ENCODE measurements at regions not wholly inside any gene's neighbourhood (a gene's known extent, or its start where the extent isn't known, plus 50 kb on each side); places are given as distances from the start of the nearest gene placed in this dataset.

DNA sequence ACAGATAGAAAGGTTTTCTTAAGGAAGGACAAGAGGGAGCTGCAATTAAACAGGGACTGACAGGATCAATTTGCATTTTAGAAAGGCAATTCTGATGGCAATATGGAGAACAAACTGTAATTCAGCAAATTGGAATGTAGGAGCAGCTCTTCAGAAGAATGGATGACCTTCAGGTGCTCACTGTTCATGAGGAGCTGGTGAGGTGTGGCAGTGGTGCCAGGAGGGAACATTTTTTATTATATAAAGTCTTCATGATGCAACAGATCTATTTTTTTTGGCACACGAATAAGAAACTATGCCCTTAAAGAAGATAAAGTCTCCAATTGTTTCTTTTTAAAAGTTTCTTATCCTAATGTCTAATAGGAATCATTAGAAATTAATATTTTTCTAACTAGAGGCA lies 151.7 kb downstream of the SLC38A4 start:
- no peaks in the 10 kb centered on the region for H3K9me2 ChIP-seq (ENCODE audit: insufficient read depth, low read length)
- TF ChIP-seq MXI1 (conservative IDR thresholded peaks at IDR 0.05; ENCODE audit: poor library complexity, severe bottlenecking) (no peak), EP300 (conservative IDR thresholded peaks at IDR 0.05; ENCODE audit: poor library complexity, severe bottlenecking) (no peak), TAF1 (IDR thresholded peaks at IDR 0.05; ENCODE audit: low read depth) (no peak), SMC3 (conservative IDR thresholded peaks at IDR 0.05; ENCODE audit: poor library complexity) (no peak), RAD21 (conservative IDR thresholded peaks at IDR 0.05) (no peak), EZH2 (IDR thresholded peaks at IDR 0.05; ENCODE audit: borderline replicate concordance, insufficient read depth, low read length, poor library complexity, severe bottlenecking) (no peak), POLR2AphosphoS5 (IDR thresholded peaks at IDR 0.05) (no peak)
- TF ChIP-seq, protein P1, sequence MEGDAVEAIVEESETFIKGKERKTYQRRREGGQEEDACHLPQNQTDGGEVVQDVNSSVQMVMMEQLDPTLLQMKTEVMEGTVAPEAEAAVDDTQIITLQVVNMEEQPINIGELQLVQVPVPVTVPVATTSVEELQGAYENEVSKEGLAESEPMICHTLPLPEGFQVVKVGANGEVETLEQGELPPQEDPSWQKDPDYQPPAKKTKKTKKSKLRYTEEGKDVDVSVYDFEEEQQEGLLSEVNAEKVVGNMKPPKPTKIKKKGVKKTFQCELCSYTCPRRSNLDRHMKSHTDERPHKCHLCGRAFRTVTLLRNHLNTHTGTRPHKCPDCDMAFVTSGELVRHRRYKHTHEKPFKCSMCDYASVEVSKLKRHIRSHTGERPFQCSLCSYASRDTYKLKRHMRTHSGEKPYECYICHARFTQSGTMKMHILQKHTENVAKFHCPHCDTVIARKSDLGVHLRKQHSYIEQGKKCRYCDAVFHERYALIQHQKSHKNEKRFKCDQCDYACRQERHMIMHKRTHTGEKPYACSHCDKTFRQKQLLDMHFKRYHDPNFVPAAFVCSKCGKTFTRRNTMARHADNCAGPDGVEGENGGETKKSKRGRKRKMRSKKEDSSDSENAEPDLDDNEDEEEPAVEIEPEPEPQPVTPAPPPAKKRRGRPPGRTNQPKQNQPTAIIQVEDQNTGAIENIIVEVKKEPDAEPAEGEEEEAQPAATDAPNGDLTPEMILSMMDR (IDR thresholded peaks at IDR 0.05; ENCODE audit: poor library complexity, severe bottlenecking), result no peak
- TF ChIP-seq, protein P2, sequence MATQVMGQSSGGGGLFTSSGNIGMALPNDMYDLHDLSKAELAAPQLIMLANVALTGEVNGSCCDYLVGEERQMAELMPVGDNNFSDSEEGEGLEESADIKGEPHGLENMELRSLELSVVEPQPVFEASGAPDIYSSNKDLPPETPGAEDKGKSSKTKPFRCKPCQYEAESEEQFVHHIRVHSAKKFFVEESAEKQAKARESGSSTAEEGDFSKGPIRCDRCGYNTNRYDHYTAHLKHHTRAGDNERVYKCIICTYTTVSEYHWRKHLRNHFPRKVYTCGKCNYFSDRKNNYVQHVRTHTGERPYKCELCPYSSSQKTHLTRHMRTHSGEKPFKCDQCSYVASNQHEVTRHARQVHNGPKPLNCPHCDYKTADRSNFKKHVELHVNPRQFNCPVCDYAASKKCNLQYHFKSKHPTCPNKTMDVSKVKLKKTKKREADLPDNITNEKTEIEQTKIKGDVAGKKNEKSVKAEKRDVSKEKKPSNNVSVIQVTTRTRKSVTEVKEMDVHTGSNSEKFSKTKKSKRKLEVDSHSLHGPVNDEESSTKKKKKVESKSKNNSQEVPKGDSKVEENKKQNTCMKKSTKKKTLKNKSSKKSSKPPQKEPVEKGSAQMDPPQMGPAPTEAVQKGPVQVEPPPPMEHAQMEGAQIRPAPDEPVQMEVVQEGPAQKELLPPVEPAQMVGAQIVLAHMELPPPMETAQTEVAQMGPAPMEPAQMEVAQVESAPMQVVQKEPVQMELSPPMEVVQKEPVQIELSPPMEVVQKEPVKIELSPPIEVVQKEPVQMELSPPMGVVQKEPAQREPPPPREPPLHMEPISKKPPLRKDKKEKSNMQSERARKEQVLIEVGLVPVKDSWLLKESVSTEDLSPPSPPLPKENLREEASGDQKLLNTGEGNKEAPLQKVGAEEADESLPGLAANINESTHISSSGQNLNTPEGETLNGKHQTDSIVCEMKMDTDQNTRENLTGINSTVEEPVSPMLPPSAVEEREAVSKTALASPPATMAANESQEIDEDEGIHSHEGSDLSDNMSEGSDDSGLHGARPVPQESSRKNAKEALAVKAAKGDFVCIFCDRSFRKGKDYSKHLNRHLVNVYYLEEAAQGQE (IDR thresholded peaks at IDR 0.05; ENCODE audit: borderline replicate concordance), result no peak

DNA sequence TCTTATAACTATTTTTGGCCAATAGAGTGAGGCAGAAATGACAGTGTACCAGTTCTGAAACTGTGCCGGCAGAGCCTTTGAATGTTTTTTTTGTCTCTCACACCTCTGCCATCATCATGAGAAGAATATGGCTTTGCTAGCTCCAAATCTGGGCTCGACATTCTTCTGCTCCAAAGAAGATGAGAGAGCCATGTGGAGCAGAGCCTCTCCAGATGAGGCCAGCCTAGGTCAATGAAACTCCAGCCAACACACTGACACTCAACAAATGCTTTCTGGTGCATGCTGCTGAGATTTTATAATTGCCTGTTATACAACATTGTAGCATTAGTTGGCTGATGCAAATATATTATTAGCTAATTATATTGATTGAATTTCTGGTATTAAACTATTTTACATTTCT lies 154.7 kb downstream of the SLC38A4 start:
- Histone ChIP-seq H3K9ac (ENCODE audit: low read length) (no peak overlapping the region), H3K27ac (ENCODE audit: low read length) (no peak overlapping the region), H3K4me2 (ENCODE audit: low read length) (no peak overlapping the region), H3K4me3 (ENCODE audit: low read length) (no peak overlapping the region), H3K36me3 (ENCODE audit: insufficient read depth, low read length) (no peaks in the 10 kb centered on the region), H3K9me3 (ENCODE audit: low read length) (no peaks in the 10 kb centered on the region), H3K9me2 (ENCODE audit: insufficient read depth, low read length) (no peaks in the 10 kb centered on the region), H2AFZ (ENCODE audit: low read depth, low read length) (no peak overlapping the region), H3K27me3 (ENCODE audit: insufficient read depth, low read depth, low read length) (no peaks in the 10 kb centered on the region), H3K79me2 (replicated peaks; ENCODE audit: insufficient read depth, low read length) (no peaks in the 10 kb centered on the region), H4K20me1 (ENCODE audit: insufficient read depth) (no peaks in the 10 kb centered on the region), H3F3A (ENCODE audit: insufficient read depth, low read length, poor library complexity, severe bottlenecking) (no peaks in the 10 kb centered on the region)
- TF ChIP-seq, protein P2 (IDR thresholded peaks at IDR 0.05; ENCODE audit: borderline replicate concordance), result no peak
- TF ChIP-seq EP300 (conservative IDR thresholded peaks at IDR 0.05; ENCODE audit: poor library complexity, severe bottlenecking) (no peak), SMC3 (conservative IDR thresholded peaks at IDR 0.05; ENCODE audit: poor library complexity) (no peak), POLR2AphosphoS5 (IDR thresholded peaks at IDR 0.05) (no peak), TAF1 (IDR thresholded peaks at IDR 0.05; ENCODE audit: low read depth) (no peak), EZH2 (IDR thresholded peaks at IDR 0.05; ENCODE audit: borderline replicate concordance, insufficient read depth, low read length, poor library complexity, severe bottlenecking) (no peak)
- TF ChIP-seq, protein P1 (IDR thresholded peaks at IDR 0.05; ENCODE audit: poor library complexity, severe bottlenecking), result no peak

More for the DNA sequence above, 151.7 kb downstream of the SLC38A4 start:
- Histone ChIP-seq H3F3A (ENCODE audit: insufficient read depth, low read length, poor library complexity, severe bottlenecking) (no peaks in the 10 kb centered on the region), H4K20me1 (ENCODE audit: insufficient read depth) (no peaks in the 10 kb centered on the region), H3K79me2 (replicated peaks; ENCODE audit: insufficient read depth, low read length) (no peaks in the 10 kb centered on the region), H3K36me3 (ENCODE audit: insufficient read depth, low read length) (no peaks in the 10 kb centered on the region), H2AFZ (ENCODE audit: low read depth, low read length) (no peak overlapping the region), H3K27me3 (ENCODE audit: insufficient read depth, low read depth, low read length) (no peaks in the 10 kb centered on the region), H3K9ac (ENCODE audit: low read length) (no peak overlapping the region), H3K27ac (ENCODE audit: low read length) (no peak overlapping the region), H3K9me3 (ENCODE audit: low read length) (no peaks in the 10 kb centered on the region), H3K4me2 (ENCODE audit: low read length) (no peak overlapping the region), H3K4me3 (ENCODE audit: low read length) (no peak overlapping the region)
